ENCODE measurements at regions not wholly inside any gene's neighbourhood (a gene's known extent, or its start where the extent isn't known, plus 50 kb on each side); places are given as distances from the start of the nearest gene placed in this dataset.

DNA sequence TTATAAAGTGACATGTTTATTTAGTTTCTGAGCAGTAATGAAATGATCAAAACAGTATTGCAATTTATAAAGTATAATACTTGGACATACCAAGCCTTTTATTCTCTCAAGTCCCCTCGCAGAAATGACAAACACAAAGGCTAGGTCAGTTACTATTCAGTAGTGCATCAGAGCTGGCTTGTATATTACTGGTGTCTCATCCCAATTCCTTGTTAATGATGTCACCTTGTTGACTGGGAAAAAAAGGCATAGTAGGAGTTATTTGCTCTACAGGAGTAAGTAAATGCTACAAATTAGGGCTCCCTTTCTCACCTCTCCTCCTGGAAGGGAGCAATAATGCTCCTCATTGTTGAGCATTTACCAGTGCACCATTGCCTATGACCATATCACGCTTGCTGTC is 317.6 kb downstream of the CHL1 start:
- peaks cover 1% of the 10 kb centered on the region for H3K9me3 Mint-ChIP-seq (ENCODE audit: unreplicated experiment)
- no peaks in the 10 kb centered on the region for H3K27me3 Mint-ChIP-seq (ENCODE audit: unreplicated experiment)
- no peak overlapping the region for H3K27ac Mint-ChIP-seq (ENCODE audit: unreplicated experiment)
- no peak for DNase-seq
- H3K36me3 Mint-ChIP-seq (ENCODE audit: unreplicated experiment): no peaks in the 10 kb centered on the region
- no peaks in the 10 kb centered on the region for H3K4me1 Mint-ChIP-seq (ENCODE audit: low read depth, unreplicated experiment)
- H3K4me3 Mint-ChIP-seq (ENCODE audit: unreplicated experiment): no peak overlapping the region
- TF ChIP-seq, protein P1, sequence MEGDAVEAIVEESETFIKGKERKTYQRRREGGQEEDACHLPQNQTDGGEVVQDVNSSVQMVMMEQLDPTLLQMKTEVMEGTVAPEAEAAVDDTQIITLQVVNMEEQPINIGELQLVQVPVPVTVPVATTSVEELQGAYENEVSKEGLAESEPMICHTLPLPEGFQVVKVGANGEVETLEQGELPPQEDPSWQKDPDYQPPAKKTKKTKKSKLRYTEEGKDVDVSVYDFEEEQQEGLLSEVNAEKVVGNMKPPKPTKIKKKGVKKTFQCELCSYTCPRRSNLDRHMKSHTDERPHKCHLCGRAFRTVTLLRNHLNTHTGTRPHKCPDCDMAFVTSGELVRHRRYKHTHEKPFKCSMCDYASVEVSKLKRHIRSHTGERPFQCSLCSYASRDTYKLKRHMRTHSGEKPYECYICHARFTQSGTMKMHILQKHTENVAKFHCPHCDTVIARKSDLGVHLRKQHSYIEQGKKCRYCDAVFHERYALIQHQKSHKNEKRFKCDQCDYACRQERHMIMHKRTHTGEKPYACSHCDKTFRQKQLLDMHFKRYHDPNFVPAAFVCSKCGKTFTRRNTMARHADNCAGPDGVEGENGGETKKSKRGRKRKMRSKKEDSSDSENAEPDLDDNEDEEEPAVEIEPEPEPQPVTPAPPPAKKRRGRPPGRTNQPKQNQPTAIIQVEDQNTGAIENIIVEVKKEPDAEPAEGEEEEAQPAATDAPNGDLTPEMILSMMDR (IDR thresholded peaks at IDR 0.05; ENCODE audit: partially characterized antibody, unreplicated experiment): no peak

DNA sequence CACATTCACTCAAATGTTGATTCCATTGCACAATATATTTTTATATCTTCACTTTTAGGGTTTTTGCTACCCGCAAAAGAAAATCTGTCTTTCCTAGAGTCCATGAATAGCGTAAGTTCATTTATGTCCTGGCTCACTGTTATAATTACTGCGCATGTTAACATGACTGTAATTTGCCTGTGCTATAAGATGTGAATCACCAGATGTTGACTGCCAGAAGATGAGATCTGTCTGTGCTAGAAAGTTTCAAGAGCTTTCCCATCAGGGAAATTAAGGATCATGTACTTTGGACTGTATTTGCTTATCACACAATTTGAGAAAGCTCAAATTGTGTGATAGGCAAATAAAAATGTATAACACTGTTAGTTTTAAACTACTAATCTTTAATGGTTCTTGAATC is 322.5 kb downstream of the CHL1 start:
- no peak for DNase-seq
- H3K4me3 Mint-ChIP-seq (ENCODE audit: unreplicated experiment): no peak overlapping the region
- TF ChIP-seq, protein P1 (IDR thresholded peaks at IDR 0.05; ENCODE audit: partially characterized antibody, unreplicated experiment): no peak
- H3K4me1 Mint-ChIP-seq (ENCODE audit: low read depth, unreplicated experiment): peaks cover 10% of the 10 kb centered on the region
- no peaks in the 10 kb centered on the region for H3K36me3 Mint-ChIP-seq (ENCODE audit: unreplicated experiment)
- no peak overlapping the region for H3K27ac Mint-ChIP-seq (ENCODE audit: unreplicated experiment)
- H3K9me3 Mint-ChIP-seq (ENCODE audit: unreplicated experiment): peaks cover 1% of the 10 kb centered on the region
- H3K27me3 Mint-ChIP-seq (ENCODE audit: unreplicated experiment): no peaks in the 10 kb centered on the region

DNA sequence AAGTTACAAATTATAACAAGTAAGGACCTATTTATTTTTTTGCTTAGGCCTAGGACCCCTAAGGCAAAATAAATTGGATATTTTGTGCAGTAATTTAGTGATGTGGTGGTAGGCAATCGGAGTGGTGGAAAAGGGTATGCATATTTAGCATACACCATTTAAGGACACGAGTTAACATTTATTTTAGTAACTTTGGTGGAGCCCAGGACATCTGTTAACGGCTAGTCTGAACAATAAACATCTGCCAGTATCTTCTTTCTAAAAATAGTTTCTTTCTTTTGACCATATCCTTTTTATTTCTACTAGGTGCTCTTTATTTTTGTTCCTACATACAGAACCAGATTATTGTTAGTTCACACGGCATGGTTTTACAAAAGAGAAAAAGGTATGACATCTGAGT is 326.3 kb downstream of the CHL1 start:
- H3K4me3 Mint-ChIP-seq (ENCODE audit: unreplicated experiment): no peak overlapping the region
- H3K27ac Mint-ChIP-seq (ENCODE audit: unreplicated experiment): no peak overlapping the region
- no peaks in the 10 kb centered on the region for H3K9me3 Mint-ChIP-seq (ENCODE audit: unreplicated experiment)
- no peaks in the 10 kb centered on the region for H3K27me3 Mint-ChIP-seq (ENCODE audit: unreplicated experiment)
- no peaks in the 10 kb centered on the region for H3K36me3 Mint-ChIP-seq (ENCODE audit: unreplicated experiment)
- H3K4me1 Mint-ChIP-seq (ENCODE audit: low read depth, unreplicated experiment): peaks cover 10% of the 10 kb centered on the region
- no peak for DNase-seq
- TF ChIP-seq, protein P1 (IDR thresholded peaks at IDR 0.05; ENCODE audit: partially characterized antibody, unreplicated experiment): no peak

DNA sequence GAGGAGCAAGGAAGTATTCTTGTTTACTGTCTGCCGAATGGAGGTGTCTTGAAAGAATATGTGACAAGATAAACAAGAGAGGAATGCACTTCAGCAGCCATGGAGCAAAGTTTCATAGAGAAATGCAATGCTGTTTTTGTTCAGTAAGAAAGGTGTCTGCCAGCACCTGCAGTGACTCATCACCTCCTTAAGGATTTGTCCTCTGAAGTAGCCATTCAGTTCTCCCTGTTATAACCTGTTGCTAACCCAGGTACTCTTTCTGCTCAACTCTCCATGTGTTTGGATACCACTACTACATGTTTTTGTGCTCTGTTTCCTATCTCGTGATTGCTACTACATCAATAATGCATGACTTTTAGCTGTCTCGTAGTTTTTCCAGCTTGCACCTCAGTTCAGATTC is 328.9 kb downstream of the CHL1 start:
- Mint-ChIP-seq H3K4me3 (ENCODE audit: unreplicated experiment) (no peak overlapping the region), H3K27ac (ENCODE audit: unreplicated experiment) (no peak overlapping the region), H3K36me3 (ENCODE audit: unreplicated experiment) (peaks cover under 1% of the 10 kb centered on the region), H3K4me1 (ENCODE audit: low read depth, unreplicated experiment) (peaks cover 10% of the 10 kb centered on the region), H3K9me3 (ENCODE audit: unreplicated experiment) (no peaks in the 10 kb centered on the region), H3K27me3 (ENCODE audit: unreplicated experiment) (no peaks in the 10 kb centered on the region)
- DNase-seq: no peak
- TF ChIP-seq, protein P1 (IDR thresholded peaks at IDR 0.05; ENCODE audit: partially characterized antibody, unreplicated experiment): no peak

DNA sequence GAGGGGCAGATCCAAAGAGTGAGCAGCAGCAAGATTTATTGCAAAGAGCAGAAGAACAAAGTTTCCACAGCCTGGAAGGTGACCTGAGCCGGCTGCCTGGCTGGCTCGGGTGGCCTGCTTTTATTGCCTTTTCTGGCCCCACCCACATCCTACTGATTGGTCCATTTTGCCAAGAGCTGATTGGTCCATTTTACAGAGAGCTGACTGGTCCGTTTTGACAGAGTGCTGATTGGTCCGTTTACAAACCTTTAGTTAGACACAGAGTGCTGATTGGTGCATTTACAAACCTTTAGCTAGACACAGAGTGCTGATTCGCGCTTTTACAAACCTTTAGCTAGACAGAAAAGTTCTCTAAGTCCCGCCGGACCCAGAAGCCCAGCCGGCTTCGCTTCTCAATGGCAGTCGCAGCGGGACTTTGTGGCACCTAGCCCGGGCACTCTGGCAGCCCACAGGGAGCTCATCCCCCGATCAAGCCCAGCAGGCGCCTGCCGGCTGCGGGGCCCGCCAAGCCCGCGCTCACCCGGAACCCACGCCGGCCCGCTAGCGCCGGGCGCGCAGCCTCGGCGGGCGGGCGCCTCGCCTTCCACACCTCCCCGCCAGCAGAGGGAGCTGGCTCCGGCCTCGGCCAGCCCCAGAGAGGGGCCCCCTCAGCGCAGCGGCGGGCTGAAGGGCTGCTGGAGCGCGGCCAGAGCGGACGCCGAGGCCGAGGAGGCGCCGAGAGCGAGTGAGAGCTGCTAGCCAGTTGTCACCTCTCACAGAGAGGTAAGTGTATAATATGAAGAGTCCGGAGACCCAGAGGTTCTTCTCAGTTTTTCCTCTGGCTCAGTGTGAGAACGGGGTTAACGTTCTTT is 339.2 kb downstream of the CHL1 start:
- Mint-ChIP-seq H3K9me3 (ENCODE audit: unreplicated experiment) (peaks cover 10% of the 10 kb centered on the region), H3K4me3 (ENCODE audit: unreplicated experiment) (peak overlapping the region; percentile 85), H3K27me3 (ENCODE audit: unreplicated experiment) (peaks cover 3% of the 10 kb centered on the region), H3K4me1 (ENCODE audit: low read depth, unreplicated experiment) (peaks cover 5% of the 10 kb centered on the region), H3K27ac (ENCODE audit: unreplicated experiment) (no peak overlapping the region), H3K36me3 (ENCODE audit: unreplicated experiment) (peaks cover 8% of the 10 kb centered on the region)
- peak; percentile 73 for DNase-seq
- TF ChIP-seq, protein P1 (IDR thresholded peaks at IDR 0.05; ENCODE audit: partially characterized antibody, unreplicated experiment): peak; percentile 58

Measured in glutamatergic neuron (in vitro differentiated cells).